Stimulated activated CD8-positive, alpha-beta memory T cell treated with anti-CD3 and anti-CD28 coated beads, Interleukin-4, amount 100 ng/mL, for 48 hours (primary cell): ENCODE measurements at regions not wholly inside any gene's neighbourhood (a gene's known extent, or its start where the extent isn't known, plus 50 kb on each side); places are given as distances from the start of the nearest gene placed in this dataset.

ENCODE experiments used
- DNase-seq: peaks from one replicate; pipeline ENCODE4 v3.0.0-alpha.2; 2020

GRCh38 chr15:47553947-47554346 lies 163.4 kb upstream of the SEMA6D start:
- DNase-seq = no peak

- no peak for DNase-seq
Measured at GRCh38 chr15:47561102-47561501, 156.2 kb upstream of the SEMA6D start.

- no peak for DNase-seq
Measured at GRCh38 chr15:47565949-47566348, 151.4 kb upstream of the SEMA6D start.

- DNase-seq = no peak
Measured at GRCh38 chr15:47566610-47567009, 150.7 kb upstream of the SEMA6D start.

GRCh38 chr15:47568030-47568429 lies 149.3 kb upstream of the SEMA6D start:
- no peak for DNase-seq

GRCh38 chr15:47570044-47570443 lies 147.3 kb upstream of the SEMA6D start:
- no peak for DNase-seq

- DNase-seq = no peak
Measured at GRCh38 chr15:47570451-47570850, 146.9 kb upstream of the SEMA6D start.

GRCh38 chr15:47570881-47571640 lies 146.2 kb upstream of the SEMA6D start:
- no peak for DNase-seq

- no peak for DNase-seq
Measured at GRCh38 chr15:47573673-47574072, 143.6 kb upstream of the SEMA6D start.

- DNase-seq = no peak
Measured at GRCh38 chr15:47577000-47577399, 140.3 kb upstream of the SEMA6D start.

GRCh38 chr15:47577461-47577860 lies 139.8 kb upstream of the SEMA6D start:
- DNase-seq = no peak

GRCh38 chr15:47582233-47582632 lies 135.1 kb upstream of the SEMA6D start:
- DNase-seq = no peak

- DNase-seq = no peak
Measured at GRCh38 chr15:47584316-47584715, 133.0 kb upstream of the SEMA6D start.

GRCh38 chr15:47586653-47587224 lies 130.6 kb upstream of the SEMA6D start:
- DNase-seq = no peak

GRCh38 chr15:47587940-47588802 lies 129.1 kb upstream of the SEMA6D start:
- DNase-seq = no peak

- DNase-seq = no peak
Measured at GRCh38 chr15:47588958-47589357, 128.3 kb upstream of the SEMA6D start.

GRCh38 chr15:47598996-47599395 lies 118.3 kb upstream of the SEMA6D start:
- no peak for DNase-seq

- no peak for DNase-seq
Measured at GRCh38 chr15:47599806-47600205, 117.5 kb upstream of the SEMA6D start.

- DNase-seq = no peak
Measured at GRCh38 chr15:47602121-47602520, 115.2 kb upstream of the SEMA6D start.

GRCh38 chr15:47603026-47603425 lies 114.3 kb upstream of the SEMA6D start:
- no peak for DNase-seq

- DNase-seq = no peak
Measured at GRCh38 chr15:47607695-47608094, 109.6 kb upstream of the SEMA6D start.

GRCh38 chr15:47609693-47610092 lies 107.6 kb upstream of the SEMA6D start:
- DNase-seq = no peak

- DNase-seq = no peak
Measured at GRCh38 chr15:47610736-47611135, 106.6 kb upstream of the SEMA6D start.
